ENCODE measurements at regions not wholly inside any gene's neighbourhood (a gene's known extent, or its start where the extent isn't known, plus 50 kb on each side); places are given as distances from the start of the nearest gene placed in this dataset.
A peak's percentile ranks its signal among the peaks of the same experiment; 100 is the strongest.

DNA sequence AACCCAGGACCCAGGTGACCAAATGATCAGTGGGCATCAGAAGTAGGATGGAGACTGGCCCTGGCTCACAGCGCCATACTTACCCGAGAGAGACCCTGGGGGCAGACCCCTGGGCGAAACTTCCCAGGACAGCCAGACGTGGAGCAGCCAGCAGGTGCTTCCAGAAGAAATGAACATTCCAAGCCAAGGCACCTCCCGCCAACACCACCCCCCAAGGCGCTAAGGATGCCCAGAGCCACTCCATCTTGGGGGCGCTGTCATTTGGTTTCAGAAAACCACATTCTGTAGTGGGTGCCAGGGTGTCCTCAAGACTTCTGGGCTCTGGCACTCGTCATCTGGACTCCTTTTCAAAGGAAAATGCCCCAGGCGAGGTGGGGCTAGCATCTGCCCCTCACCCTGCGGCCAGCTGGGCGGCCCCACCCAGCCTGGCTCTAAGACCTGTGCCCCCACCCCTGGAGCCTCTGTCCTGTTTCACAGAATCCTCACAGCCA is 98.8 kb downstream of the RIPK4 start:
- Mint-ChIP-seq H3K9me3 (peaks cover 3% of the 10 kb centered on the region), H3K4me1 (peaks cover 35% of the 10 kb centered on the region), H3K36me3 (no peaks in the 10 kb centered on the region), H3K4me3 (no peak overlapping the region), H3K27me3 (ENCODE audit: insufficient read depth, low read depth) (peaks cover 11% of the 10 kb centered on the region), H3K27ac (no peak overlapping the region)
- H3K4me1 ChIP-seq: no peaks in the 10 kb centered on the region
- TF ChIP-seq EZH2 (IDR thresholded peaks at IDR 0.05): no peak
- no peak for TF ChIP-seq EZH2phosphoT487 (IDR thresholded peaks at IDR 0.05)
- TF ChIP-seq, protein P1, sequence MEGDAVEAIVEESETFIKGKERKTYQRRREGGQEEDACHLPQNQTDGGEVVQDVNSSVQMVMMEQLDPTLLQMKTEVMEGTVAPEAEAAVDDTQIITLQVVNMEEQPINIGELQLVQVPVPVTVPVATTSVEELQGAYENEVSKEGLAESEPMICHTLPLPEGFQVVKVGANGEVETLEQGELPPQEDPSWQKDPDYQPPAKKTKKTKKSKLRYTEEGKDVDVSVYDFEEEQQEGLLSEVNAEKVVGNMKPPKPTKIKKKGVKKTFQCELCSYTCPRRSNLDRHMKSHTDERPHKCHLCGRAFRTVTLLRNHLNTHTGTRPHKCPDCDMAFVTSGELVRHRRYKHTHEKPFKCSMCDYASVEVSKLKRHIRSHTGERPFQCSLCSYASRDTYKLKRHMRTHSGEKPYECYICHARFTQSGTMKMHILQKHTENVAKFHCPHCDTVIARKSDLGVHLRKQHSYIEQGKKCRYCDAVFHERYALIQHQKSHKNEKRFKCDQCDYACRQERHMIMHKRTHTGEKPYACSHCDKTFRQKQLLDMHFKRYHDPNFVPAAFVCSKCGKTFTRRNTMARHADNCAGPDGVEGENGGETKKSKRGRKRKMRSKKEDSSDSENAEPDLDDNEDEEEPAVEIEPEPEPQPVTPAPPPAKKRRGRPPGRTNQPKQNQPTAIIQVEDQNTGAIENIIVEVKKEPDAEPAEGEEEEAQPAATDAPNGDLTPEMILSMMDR (IDR thresholded peaks at IDR 0.05): no peak
- no peak overlapping the region for H2AFZ ChIP-seq (replicated peaks)
- no peaks in the 10 kb centered on the region for H3F3A ChIP-seq (ENCODE audit: low read depth)
- H3K27me3 ChIP-seq: no peaks in the 10 kb centered on the region
- no peaks in the 10 kb centered on the region for H3K36me3 ChIP-seq
- no peaks in the 10 kb centered on the region for H3K79me2 ChIP-seq (ENCODE audit: low read depth)
- no peaks in the 10 kb centered on the region for H4K20me1 ChIP-seq (ENCODE audit: low read depth)
- H3K9ac ChIP-seq: no peak overlapping the region
- no peaks in the 10 kb centered on the region for H3K9me3 ChIP-seq (ENCODE audit: low read depth)
- no peak overlapping the region for H3K4me2 ChIP-seq
- no peak overlapping the region for H3K27ac ChIP-seq
- no peak overlapping the region for H3K4me3 ChIP-seq
- no peak for DNase-seq (ENCODE audit: low spot score)

DNA sequence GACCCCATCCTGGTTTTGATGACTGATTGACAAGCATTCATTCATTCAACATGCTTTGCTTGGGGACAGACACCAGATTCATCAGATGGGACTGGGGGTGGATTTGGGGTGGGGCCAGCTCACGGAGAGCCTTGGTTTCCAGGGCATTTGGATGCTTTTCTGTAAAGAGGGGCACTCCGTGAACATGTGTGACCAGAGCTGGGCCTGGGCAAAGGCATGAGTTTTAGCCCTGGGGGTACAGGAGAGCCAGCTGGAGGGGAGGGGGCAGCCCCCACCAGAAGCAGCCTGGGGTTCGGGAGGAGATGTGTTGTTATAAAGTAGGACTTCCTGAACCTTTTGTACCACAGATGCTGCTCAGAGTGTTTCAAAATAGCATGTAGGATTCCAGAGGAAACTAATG is 99.7 kb downstream of the RIPK4 start:
- Histone ChIP-seq H3K4me2 (no peak overlapping the region), H2AFZ (replicated peaks) (no peak overlapping the region), H3K9ac (no peak overlapping the region), H3K9me3 (ENCODE audit: low read depth) (no peaks in the 10 kb centered on the region), H3K27ac (no peak overlapping the region), H3K4me1 (no peaks in the 10 kb centered on the region), H3F3A (ENCODE audit: low read depth) (no peaks in the 10 kb centered on the region), H3K79me2 (ENCODE audit: low read depth) (no peaks in the 10 kb centered on the region), H3K4me3 (no peak overlapping the region), H3K36me3 (no peaks in the 10 kb centered on the region), H3K27me3 (no peaks in the 10 kb centered on the region), H4K20me1 (ENCODE audit: low read depth) (no peaks in the 10 kb centered on the region)
- TF ChIP-seq EZH2phosphoT487 (IDR thresholded peaks at IDR 0.05) (no peak), EZH2 (IDR thresholded peaks at IDR 0.05) (no peak)
- TF ChIP-seq, protein P1 (IDR thresholded peaks at IDR 0.05): no peak
- Mint-ChIP-seq H3K27ac (no peak overlapping the region), H3K9me3 (peaks cover 3% of the 10 kb centered on the region), H3K4me3 (no peak overlapping the region), H3K4me1 (peaks cover 35% of the 10 kb centered on the region), H3K27me3 (ENCODE audit: insufficient read depth, low read depth) (peaks cover 8% of the 10 kb centered on the region), H3K36me3 (no peaks in the 10 kb centered on the region)
- no peak for DNase-seq (ENCODE audit: low spot score)

DNA sequence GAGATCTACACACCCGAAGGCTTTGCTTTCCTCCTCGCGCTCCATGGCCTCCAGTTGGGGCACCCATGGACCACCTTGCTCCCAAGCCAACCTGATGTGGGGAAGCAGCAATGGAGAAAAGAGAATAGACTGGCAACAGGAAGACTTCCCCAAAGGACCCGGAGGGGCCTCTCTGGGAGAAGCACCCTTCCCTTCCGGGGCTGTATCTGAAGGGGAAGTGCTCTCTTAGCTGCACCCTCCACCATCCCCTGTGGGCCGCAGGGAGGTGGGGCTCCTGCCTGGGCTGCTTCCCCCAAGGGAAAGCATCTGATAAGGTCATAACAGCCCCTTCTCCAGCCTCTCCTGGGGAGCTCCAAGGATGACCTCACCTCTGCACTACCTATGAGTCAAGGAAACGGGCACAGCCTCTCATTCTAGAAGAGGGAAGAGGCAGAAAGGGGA is 100.2 kb downstream of the RIPK4 start:
- no peaks in the 10 kb centered on the region for H4K20me1 ChIP-seq (ENCODE audit: low read depth)
- no peaks in the 10 kb centered on the region for H3K9me3 ChIP-seq (ENCODE audit: low read depth)
- Mint-ChIP-seq H3K4me3 (no peak overlapping the region), H3K4me1 (peaks cover 35% of the 10 kb centered on the region), H3K36me3 (no peaks in the 10 kb centered on the region), H3K9me3 (peaks cover 3% of the 10 kb centered on the region), H3K27ac (peak overlapping the region; percentile 78), H3K27me3 (ENCODE audit: insufficient read depth, low read depth) (peaks cover 8% of the 10 kb centered on the region)
- no peak for DNase-seq (ENCODE audit: low spot score)
- no peaks in the 10 kb centered on the region for H3K4me1 ChIP-seq
- H3K4me3 ChIP-seq: no peak overlapping the region
- H3K79me2 ChIP-seq (ENCODE audit: low read depth): no peaks in the 10 kb centered on the region
- no peak overlapping the region for H3K4me2 ChIP-seq
- H3K27ac ChIP-seq: no peak overlapping the region
- H3K36me3 ChIP-seq: no peaks in the 10 kb centered on the region
- no peak overlapping the region for H2AFZ ChIP-seq (replicated peaks)
- H3K9ac ChIP-seq: no peak overlapping the region
- no peaks in the 10 kb centered on the region for H3F3A ChIP-seq (ENCODE audit: low read depth)
- TF ChIP-seq EZH2phosphoT487 (IDR thresholded peaks at IDR 0.05): no peak
- TF ChIP-seq, protein P1 (IDR thresholded peaks at IDR 0.05): no peak
- TF ChIP-seq EZH2 (IDR thresholded peaks at IDR 0.05): no peak
- H3K27me3 ChIP-seq: no peaks in the 10 kb centered on the region

Measured in neural progenitor cell (in vitro differentiated cells).